ENCODE measurements at regions not wholly inside any gene's neighbourhood (a gene's known extent, or its start where the extent isn't known, plus 50 kb on each side); places are given as distances from the start of the nearest gene placed in this dataset.

DNA sequence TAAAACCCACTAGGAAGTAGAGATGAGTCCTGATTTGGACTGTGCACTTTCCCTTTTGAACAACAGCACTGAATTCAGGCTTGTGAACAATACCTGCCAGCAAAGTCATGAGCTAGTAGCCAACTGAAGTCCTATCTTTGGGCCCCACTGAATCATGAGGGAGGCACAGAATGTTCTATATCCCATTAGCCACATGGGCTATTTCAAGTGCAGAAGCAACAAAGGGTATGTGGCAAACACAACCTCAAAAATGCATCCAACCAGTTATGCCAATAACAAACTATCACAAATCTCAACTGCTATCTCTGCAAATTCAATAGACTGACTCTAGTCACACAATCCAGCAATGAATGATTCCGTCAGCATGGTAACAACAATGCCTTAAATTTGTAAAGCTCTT, 276.0 kb downstream of the MRPL39 start:
- DNase-seq (ENCODE audit: extremely low spot score in 2 of 2), result no peak
- Histone ChIP-seq H3K9me3 (no peaks in the 10 kb centered on the region), H3K27ac (no peak overlapping the region), H3K4me1 (no peaks in the 10 kb centered on the region), H3K4me3 (no peak overlapping the region), H3K27me3 (no peaks in the 10 kb centered on the region), H3K36me3 (no peaks in the 10 kb centered on the region)
- TF ChIP-seq POLR2A (IDR thresholded peaks at IDR 0.05) (no peak), POLR2AphosphoS5 (IDR thresholded peaks at IDR 0.05; ENCODE audit: insufficient read depth in 1 of 2, low read depth in 1 of 2) (no peak), CTCF (IDR thresholded peaks at IDR 0.05) (no peak)
- intact Hi-C loops (cut with DNase I), result no loop called here

DNA sequence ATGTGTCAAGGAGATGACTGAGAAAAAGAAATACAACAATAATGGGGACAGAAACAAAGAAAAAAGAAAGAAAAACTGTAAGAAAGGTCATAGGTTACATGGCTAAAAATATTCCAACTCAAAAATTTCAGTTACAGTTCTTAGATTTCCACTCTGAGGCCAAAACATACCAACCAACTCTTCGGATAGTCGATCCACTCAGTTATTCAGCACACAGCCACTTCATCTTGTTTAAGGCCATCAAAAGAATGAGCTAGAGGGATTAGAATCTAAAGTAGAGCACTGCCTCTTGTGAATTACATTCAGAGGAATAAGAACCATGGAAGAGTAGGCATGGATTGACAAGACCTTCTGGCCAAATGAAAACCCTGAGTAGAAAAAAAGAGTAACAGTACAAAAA, 277.0 kb downstream of the MRPL39 start:
- TF ChIP-seq CTCF (IDR thresholded peaks at IDR 0.05) (no peak), POLR2AphosphoS5 (IDR thresholded peaks at IDR 0.05; ENCODE audit: insufficient read depth in 1 of 2, low read depth in 1 of 2) (no peak), POLR2A (IDR thresholded peaks at IDR 0.05) (no peak)
- Histone ChIP-seq H3K4me3 (no peak overlapping the region), H3K4me1 (no peaks in the 10 kb centered on the region), H3K27ac (no peak overlapping the region), H3K27me3 (no peaks in the 10 kb centered on the region), H3K36me3 (no peaks in the 10 kb centered on the region), H3K9me3 (no peaks in the 10 kb centered on the region)
- no peak for DNase-seq (ENCODE audit: extremely low spot score in 2 of 2)
- intact Hi-C loops (cut with DNase I), result no loop called here

- TF ChIP-seq CTCF (IDR thresholded peaks at IDR 0.05) (no peak), POLR2A (IDR thresholded peaks at IDR 0.05) (no peak), POLR2AphosphoS5 (IDR thresholded peaks at IDR 0.05; ENCODE audit: insufficient read depth in 1 of 2, low read depth in 1 of 2) (no peak)
- no peaks in the 10 kb centered on the region for H3K9me3 ChIP-seq
- no peaks in the 10 kb centered on the region for H3K27me3 ChIP-seq
- H3K27ac ChIP-seq, result no peak overlapping the region
- intact Hi-C loops (cut with DNase I), result no loop called here
- no peaks in the 10 kb centered on the region for H3K36me3 ChIP-seq
- no peak for DNase-seq (ENCODE audit: extremely low spot score in 2 of 2)
- H3K4me1 ChIP-seq, result no peaks in the 10 kb centered on the region
- H3K4me3 ChIP-seq, result no peak overlapping the region
These were observed 278.0 kb downstream of the MRPL39 start for GRCh38 chr21:25329227-25329825.

DNA sequence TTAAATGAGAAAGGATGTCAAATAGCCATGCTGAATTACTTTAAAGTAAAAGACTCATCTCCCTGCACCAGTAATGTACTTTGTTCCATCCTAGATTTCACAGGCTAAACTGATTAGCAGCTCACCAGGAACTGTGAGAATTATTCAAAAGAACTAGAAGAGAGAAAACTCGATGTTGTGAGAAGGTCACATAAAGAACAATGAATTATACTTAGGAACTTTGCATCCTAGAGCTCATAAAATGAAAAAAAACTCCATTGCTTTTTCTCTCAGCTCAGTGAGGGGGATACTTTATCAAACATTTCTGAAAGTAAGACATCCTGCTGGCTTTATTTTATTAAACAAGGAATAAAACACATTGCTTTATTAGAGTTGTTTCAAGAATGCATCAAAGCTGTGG, 278.5 kb downstream of the MRPL39 start:
- H3K4me1 ChIP-seq, result no peaks in the 10 kb centered on the region
- no peaks in the 10 kb centered on the region for H3K27me3 ChIP-seq
- intact Hi-C loops (cut with DNase I), result no loop called here
- no peak overlapping the region for H3K27ac ChIP-seq
- DNase-seq (ENCODE audit: extremely low spot score in 2 of 2), result no peak
- TF ChIP-seq POLR2AphosphoS5 (IDR thresholded peaks at IDR 0.05; ENCODE audit: insufficient read depth in 1 of 2, low read depth in 1 of 2) (no peak), CTCF (IDR thresholded peaks at IDR 0.05) (no peak)
- H3K36me3 ChIP-seq, result no peaks in the 10 kb centered on the region
- no peaks in the 10 kb centered on the region for H3K9me3 ChIP-seq
- H3K4me3 ChIP-seq, result no peak overlapping the region

DNA sequence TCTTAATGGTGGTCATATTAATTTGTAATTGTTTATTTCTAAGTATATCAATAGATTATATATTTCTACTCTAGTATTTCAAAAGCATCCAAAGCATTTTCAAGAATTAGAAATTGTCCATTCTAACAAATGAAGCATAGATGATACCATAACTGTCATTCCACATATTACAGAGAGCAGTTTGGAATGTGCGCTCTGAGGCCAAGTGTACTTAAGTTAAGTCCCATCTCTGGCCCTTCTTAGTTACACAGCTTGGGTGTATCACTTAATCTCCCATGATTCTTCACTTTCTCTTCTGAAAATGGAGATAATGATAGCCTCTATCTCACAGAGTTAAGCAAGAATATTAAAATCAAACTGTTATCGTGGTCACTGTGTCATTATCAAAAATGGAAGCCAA, 281.1 kb downstream of the MRPL39 start:
- TF ChIP-seq POLR2AphosphoS5 (IDR thresholded peaks at IDR 0.05; ENCODE audit: insufficient read depth in 1 of 2, low read depth in 1 of 2) (no peak), POLR2A (IDR thresholded peaks at IDR 0.05) (no peak), CTCF (IDR thresholded peaks at IDR 0.05) (no peak)
- DNase-seq (ENCODE audit: extremely low spot score in 2 of 2), result no peak
- intact Hi-C loops (cut with DNase I), result no loop called here
- no peaks in the 10 kb centered on the region for H3K9me3 ChIP-seq
- no peaks in the 10 kb centered on the region for H3K4me1 ChIP-seq
- no peak overlapping the region for H3K27ac ChIP-seq
- H3K27me3 ChIP-seq, result no peaks in the 10 kb centered on the region
- no peak overlapping the region for H3K4me3 ChIP-seq
- H3K36me3 ChIP-seq, result no peaks in the 10 kb centered on the region

Data from vagina (tissue), 2 donors.